GM12872 (cell line): ENCODE measurements at regions not wholly inside any gene's neighbourhood (a gene's known extent, or its start where the extent isn't known, plus 50 kb on each side); places are given as distances from the start of the nearest gene placed in this dataset.

Experiments
- TF ChIP-seq, protein P1 (sequence below): IDR thresholded peaks from 3 replicates; pipeline ENCODE4 v1.5.1; 2011; ENCODE audit warnings: low read depth, mild to moderate bottlenecking, low read length, moderate library complexity; ENCODE audit not compliant: insufficient read depth

DNA sequence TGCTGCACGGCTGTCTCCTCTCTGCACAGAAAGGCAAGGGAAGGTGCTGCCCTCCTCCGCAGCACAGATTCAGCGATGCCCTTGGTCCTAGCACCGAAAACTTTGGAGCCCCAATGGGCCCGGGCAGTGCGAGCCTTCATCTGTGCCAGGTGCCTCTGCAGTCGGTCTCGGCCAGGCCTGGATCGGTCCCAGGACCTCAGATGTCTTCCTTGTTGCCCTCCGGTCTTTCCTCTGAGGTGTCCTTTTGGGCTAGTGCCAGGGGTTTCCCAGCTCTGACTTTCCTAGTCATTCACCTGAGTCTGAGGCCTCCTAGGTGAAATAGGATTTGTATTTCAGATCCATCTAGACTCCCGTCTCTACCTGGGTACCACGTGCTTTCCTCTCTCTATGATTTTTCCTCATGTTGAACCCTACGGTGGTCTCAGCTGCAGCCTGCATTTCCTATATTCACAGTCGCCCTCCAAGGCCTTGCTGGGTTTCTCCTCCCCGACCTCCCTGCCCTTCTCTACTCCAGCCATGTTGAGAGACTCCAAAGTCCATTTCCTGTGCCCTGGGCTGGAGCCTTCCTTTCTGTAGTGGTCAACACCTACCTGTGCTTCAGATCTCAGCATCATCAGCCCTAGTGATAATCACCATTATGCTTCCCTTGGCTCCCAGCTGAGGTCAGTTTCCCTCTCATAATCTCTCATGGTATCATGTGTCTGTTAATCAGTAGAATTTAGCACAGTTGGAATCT is 92.0 kb upstream of the PRSS58 start:
- TF ChIP-seq, protein P1, sequence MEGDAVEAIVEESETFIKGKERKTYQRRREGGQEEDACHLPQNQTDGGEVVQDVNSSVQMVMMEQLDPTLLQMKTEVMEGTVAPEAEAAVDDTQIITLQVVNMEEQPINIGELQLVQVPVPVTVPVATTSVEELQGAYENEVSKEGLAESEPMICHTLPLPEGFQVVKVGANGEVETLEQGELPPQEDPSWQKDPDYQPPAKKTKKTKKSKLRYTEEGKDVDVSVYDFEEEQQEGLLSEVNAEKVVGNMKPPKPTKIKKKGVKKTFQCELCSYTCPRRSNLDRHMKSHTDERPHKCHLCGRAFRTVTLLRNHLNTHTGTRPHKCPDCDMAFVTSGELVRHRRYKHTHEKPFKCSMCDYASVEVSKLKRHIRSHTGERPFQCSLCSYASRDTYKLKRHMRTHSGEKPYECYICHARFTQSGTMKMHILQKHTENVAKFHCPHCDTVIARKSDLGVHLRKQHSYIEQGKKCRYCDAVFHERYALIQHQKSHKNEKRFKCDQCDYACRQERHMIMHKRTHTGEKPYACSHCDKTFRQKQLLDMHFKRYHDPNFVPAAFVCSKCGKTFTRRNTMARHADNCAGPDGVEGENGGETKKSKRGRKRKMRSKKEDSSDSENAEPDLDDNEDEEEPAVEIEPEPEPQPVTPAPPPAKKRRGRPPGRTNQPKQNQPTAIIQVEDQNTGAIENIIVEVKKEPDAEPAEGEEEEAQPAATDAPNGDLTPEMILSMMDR, result no peak

- TF ChIP-seq, protein P1, result no peak
These were observed 91.1 kb upstream of the PRSS58 start for GRCh38 chr7:142348921-142349405.

DNA sequence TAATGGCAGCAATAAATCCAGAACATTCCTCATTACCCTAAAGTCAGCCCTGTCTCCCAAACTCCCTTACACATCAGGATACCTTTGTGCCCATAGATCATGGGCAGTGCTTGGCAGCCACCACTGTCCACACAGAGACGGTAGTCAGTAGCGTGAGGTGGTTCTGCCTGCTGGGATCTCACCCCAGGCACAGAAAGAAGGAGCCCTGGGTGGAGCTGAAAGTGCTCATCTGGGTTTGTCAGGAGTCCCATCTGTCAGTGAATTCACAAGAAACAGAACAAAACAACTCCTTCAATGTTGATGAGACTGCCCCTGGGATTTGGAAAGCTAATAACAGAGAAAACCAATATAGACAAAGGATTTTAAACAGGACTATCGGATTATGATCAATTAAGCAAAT is 90.2 kb upstream of the PRSS58 start:
- TF ChIP-seq, protein P1, result no peak

DNA sequence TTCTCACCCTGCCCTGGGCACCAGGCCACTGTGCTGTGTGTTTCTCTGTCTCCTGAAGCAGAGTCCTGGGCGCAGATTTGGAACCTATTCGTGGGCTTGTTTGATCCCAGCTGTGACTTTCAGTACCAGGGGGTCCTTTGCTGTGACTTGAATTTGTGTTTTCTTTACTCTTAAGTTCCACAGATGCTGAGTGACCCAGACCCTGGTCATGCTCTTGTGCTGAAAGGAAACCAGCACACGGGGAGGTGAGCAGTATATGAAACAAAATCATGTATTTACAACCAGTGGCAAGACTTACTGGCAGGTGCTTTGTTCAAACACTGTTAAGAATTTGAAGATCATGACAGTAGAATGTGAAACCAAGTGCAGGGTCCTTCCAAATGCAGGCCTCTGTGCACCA is 89.2 kb upstream of the PRSS58 start:
- TF ChIP-seq, protein P1, result no peak

GRCh38 chr7:142345811-142346210 is 88.0 kb upstream of the PRSS58 start:
- TF ChIP-seq, protein P1, result no peak

GRCh38 chr7:142338633-142339501 is 81.0 kb upstream of the PRSS58 start:
- TF ChIP-seq, protein P1, result peak; percentile 35; the same call in 1 of the 3 replicates
